ENCODE measurements at regions not wholly inside any gene's neighbourhood (a gene's known extent, or its start where the extent isn't known, plus 50 kb on each side); places are given as distances from the start of the nearest gene placed in this dataset.
"Not testable (repeated sequence)": the region's sequence is repeated elsewhere in the genome, so short reads cannot be mapped to it uniquely, and the experiment has no call there.

DNA sequence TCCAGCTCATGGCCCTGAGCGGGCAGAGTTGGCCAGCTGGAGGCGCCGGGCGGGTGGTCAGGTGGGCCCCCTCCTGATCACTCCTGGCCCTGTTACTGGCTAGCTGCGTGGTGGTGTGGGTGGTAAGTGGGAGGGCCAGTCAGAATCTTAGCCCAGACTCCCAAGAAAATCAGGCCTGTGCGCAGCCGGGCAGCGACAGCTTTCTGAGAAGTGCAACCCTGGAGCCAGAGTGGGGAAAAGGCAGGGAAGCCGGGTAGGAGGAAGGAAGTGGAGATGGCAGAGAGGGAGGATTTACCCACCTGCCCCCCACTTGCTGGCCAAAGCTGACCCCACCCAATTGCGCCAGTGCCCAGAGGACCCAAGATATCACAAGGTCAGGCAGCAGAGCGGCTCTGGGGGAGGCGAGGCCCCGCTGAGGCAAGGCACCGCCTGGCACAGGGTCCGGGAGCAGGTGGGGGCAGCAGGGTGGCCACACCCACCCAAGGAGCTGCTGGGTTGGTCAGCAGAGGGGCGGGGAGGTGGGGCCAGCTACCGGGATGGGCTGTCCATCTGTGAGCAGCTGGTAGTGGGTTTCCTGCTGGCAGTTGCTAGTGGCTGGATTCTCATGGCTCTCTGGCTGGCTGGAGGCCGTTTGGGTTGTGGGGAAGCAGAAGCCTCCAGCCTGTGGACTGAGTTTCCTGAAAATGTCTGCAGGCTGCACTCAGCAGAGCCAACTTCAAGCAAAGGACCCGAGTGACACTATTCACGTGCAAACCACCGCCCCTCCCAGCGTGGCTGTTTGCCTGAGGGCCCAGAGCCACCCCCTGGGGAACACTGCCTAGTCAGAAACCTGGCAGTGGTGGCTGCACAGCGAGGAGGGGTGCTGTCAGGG is 196.4 kb downstream of the IGLL1 start:
- Histone ChIP-seq H3K4me3 (ENCODE audit: low read length in 2 of 2) (no peak overlapping the region), H3K9ac (ENCODE audit: low read length in 2 of 2) (no peak overlapping the region), H3K27me3 (ENCODE audit: control insufficient read depth in 1 of 2, insufficient read depth in 2 of 2, low read length in 2 of 2) (peaks cover 0 to 4% of the 10 kb centered on the region in 2 donors), H3K4me1 (ENCODE audit: control insufficient read depth, insufficient read depth, low read length) (peaks cover 4% of the 10 kb centered on the region), H3K36me3 (ENCODE audit: control insufficient read depth in 2 of 2, insufficient read depth in 2 of 2, low read length in 2 of 2) (no peaks in the 10 kb centered on the region), H3K27ac (ENCODE audit: low read length) (no peak overlapping the region), H3K9me3 (ENCODE audit: control insufficient read depth in 2 of 2, low read length in 2 of 2) (no peaks in the 10 kb centered on the region)

- H3K9ac ChIP-seq (ENCODE audit: low read length in 2 of 2) = no peak overlapping the region
Measured at GRCh38 chr22:23382428-23383218, 197.5 kb downstream of the IGLL1 start.

DNA sequence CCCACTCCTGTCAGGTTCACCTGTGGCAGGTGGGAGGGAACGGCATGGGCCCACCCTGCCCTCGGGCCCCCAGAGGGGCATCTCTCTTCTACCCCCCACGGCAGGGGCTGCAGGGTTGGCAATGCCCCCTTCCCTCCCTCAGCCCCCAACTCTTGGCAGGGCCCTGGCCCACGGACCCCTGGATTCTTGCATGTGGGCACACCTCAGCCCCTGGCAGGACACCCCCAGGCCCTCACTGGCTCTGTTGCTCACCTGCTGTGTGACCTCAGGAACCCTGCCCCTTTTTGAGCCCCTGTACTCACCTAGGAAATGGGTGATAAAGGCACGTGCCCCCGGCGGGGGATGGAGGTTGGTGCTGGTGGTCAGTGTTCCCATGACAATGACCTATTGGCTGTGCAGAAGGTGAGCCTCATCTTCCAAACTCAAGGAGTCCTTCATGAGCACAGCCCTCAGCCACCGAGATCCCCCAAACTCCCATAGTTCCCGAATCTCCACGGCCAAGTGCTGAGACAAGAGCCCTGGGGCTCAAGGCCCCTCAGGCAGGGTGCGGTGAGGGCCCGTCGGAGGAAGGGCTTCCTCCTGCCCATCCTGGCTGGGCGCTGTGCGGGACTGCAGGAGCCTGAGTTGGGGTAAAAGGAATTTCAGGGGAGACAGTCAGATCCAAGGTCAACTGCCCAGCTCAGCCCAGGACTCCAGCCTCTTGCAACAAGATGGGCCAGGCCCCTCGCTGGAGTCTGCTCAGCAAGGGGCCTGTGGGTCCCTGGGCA is 198.2 kb downstream of the IGLL1 start:
- no peaks in the 10 kb centered on the region for H3K9me3 ChIP-seq (ENCODE audit: control insufficient read depth in 2 of 2, low read length in 2 of 2)
- H3K27ac ChIP-seq (ENCODE audit: low read length) = no peak overlapping the region
- H3K36me3 ChIP-seq (ENCODE audit: control insufficient read depth in 2 of 2, insufficient read depth in 2 of 2, low read length in 2 of 2) = no peaks in the 10 kb centered on the region
- H3K4me1 ChIP-seq (ENCODE audit: control insufficient read depth, insufficient read depth, low read length) = peaks cover 4% of the 10 kb centered on the region
- no peak overlapping the region for H3K4me3 ChIP-seq (ENCODE audit: low read length in 2 of 2)
- H3K27me3 ChIP-seq (ENCODE audit: control insufficient read depth in 1 of 2, insufficient read depth in 2 of 2, low read length in 2 of 2) = peaks cover 0 to 4% of the 10 kb centered on the region in 2 donors
- H3K9ac ChIP-seq (ENCODE audit: low read length in 2 of 2) = no peak overlapping the region

More at GRCh38 chr22:23382428-23383218, 197.5 kb downstream of the IGLL1 start:
- H3K4me1 ChIP-seq (ENCODE audit: control insufficient read depth, insufficient read depth, low read length) = peaks cover 4% of the 10 kb centered on the region
- H3K27me3 ChIP-seq (ENCODE audit: control insufficient read depth in 1 of 2, insufficient read depth in 2 of 2, low read length in 2 of 2) = peaks cover 0 to 4% of the 10 kb centered on the region in 2 donors
- no peak overlapping the region for H3K4me3 ChIP-seq (ENCODE audit: low read length in 2 of 2)
- H3K27ac ChIP-seq (ENCODE audit: low read length) = no peak overlapping the region
- no peaks in the 10 kb centered on the region for H3K36me3 ChIP-seq (ENCODE audit: control insufficient read depth in 2 of 2, insufficient read depth in 2 of 2, low read length in 2 of 2)
- no peaks in the 10 kb centered on the region for H3K9me3 ChIP-seq (ENCODE audit: control insufficient read depth in 2 of 2, low read length in 2 of 2)

DNA sequence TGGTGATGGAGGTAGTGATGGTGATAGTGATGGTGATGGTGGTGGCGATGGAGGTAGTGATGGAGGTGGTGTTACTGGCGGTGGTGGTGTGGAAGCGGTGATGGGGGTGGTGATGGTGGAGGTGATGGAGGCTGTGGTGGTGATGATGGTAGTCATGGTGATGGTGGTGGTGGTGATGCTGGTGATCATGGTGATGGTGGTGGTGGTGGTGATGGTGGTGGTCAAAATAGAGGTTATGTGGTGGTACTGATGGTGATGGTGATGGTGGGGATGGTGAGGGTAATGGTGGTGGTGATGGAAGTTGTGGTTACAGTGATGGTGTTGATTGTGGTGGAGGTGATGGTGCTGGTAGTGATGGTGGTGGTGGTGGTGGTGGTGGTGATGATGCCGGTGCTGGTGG is 199.2 kb downstream of the IGLL1 start:
- Histone ChIP-seq H3K27me3 (ENCODE audit: control insufficient read depth in 1 of 2, insufficient read depth in 2 of 2, low read length in 2 of 2) (peaks cover 0 to 4% of the 10 kb centered on the region in 2 donors), H3K9ac (ENCODE audit: low read length in 2 of 2) (no peak overlapping the region), H3K36me3 (ENCODE audit: control insufficient read depth in 2 of 2, insufficient read depth in 2 of 2, low read length in 2 of 2) (no peaks in the 10 kb centered on the region), H3K4me3 (ENCODE audit: low read length in 2 of 2) (no peak overlapping the region), H3K4me1 (ENCODE audit: control insufficient read depth, insufficient read depth, low read length) (peaks cover 2% of the 10 kb centered on the region), H3K9me3 (ENCODE audit: control insufficient read depth in 2 of 2, low read length in 2 of 2) (no peaks in the 10 kb centered on the region), H3K27ac (ENCODE audit: low read length) (no peak overlapping the region)

- Histone ChIP-seq H3K36me3 (ENCODE audit: control insufficient read depth in 2 of 2, insufficient read depth in 2 of 2, low read length in 2 of 2) (no peaks in the 10 kb centered on the region), H3K9me3 (ENCODE audit: control insufficient read depth in 2 of 2, low read length in 2 of 2) (no peaks in the 10 kb centered on the region), H3K4me1 (ENCODE audit: control insufficient read depth, insufficient read depth, low read length) (no peaks in the 10 kb centered on the region), H3K4me3 (ENCODE audit: low read length in 2 of 2) (no peak overlapping the region), H3K27ac (ENCODE audit: low read length) (no peak overlapping the region), H3K9ac (ENCODE audit: low read length in 2 of 2) (no peak overlapping the region), H3K27me3 (ENCODE audit: control insufficient read depth in 1 of 2, insufficient read depth in 2 of 2, low read length in 2 of 2) (peaks cover 0 to 4% of the 10 kb centered on the region in 2 donors)
Measured at GRCh38 chr22:23380230-23380573, 199.9 kb downstream of the IGLL1 start.

GRCh38 chr22:23379540-23380229 is 199.4 kb downstream of the BCR start:
- H3K27me3 ChIP-seq (ENCODE audit: control insufficient read depth in 1 of 2, insufficient read depth in 2 of 2, low read length in 2 of 2); H3K36me3 ChIP-seq (ENCODE audit: control insufficient read depth in 2 of 2, insufficient read depth in 2 of 2, low read length in 2 of 2); H3K9me3 ChIP-seq (ENCODE audit: control insufficient read depth in 2 of 2, low read length in 2 of 2); H3K4me3 ChIP-seq (ENCODE audit: low read length in 2 of 2); H3K9ac ChIP-seq (ENCODE audit: low read length in 2 of 2); H3K27ac ChIP-seq (ENCODE audit: low read length); H3K4me1 ChIP-seq (ENCODE audit: control insufficient read depth, insufficient read depth, low read length): not testable (repeated sequence)

DNA sequence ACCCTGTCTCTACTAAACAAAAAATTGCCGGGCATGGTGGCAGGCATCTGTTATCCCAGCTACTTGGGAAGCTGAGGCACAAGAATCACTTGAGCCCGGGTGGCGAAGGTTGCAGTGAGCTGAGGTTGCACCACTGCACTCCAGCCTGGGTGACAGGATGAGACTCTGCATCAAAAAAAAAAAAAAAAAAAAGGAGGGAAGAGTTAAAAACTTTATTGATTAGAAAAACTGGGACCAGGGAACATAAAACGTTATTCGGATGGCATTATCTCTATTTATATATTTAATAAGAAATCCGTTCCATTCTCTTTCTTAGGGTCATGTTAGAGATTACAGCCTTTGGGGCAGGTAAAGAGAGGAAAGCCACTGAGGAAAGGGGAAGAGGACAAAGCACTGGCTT is 197.5 kb downstream of the BCR start:
- Histone ChIP-seq H3K9ac (ENCODE audit: low read length in 2 of 2) (no peak overlapping the region), H3K27ac (ENCODE audit: low read length) (no peak overlapping the region)

GRCh38 chr22:23376256-23376655 is 195.9 kb downstream of the BCR start:
- Histone ChIP-seq H3K36me3 (ENCODE audit: control insufficient read depth in 2 of 2, insufficient read depth in 2 of 2, low read length in 2 of 2) (no peaks in the 10 kb centered on the region), H3K4me3 (ENCODE audit: low read length in 2 of 2) (no peak overlapping the region), H3K27ac (ENCODE audit: low read length) (no peak overlapping the region), H3K9ac (ENCODE audit: low read length in 2 of 2) (no peak overlapping the region), H3K4me1 (ENCODE audit: control insufficient read depth, insufficient read depth, low read length) (no peaks in the 10 kb centered on the region), H3K27me3 (ENCODE audit: control insufficient read depth in 1 of 2, insufficient read depth in 2 of 2, low read length in 2 of 2) (no peaks in the 10 kb centered on the region), H3K9me3 (ENCODE audit: control insufficient read depth in 2 of 2, low read length in 2 of 2) (no peaks in the 10 kb centered on the region)

More for the DNA sequence above, 197.5 kb downstream of the BCR start:
- Histone ChIP-seq H3K4me1 (ENCODE audit: control insufficient read depth, insufficient read depth, low read length) (no peaks in the 10 kb centered on the region), H3K27me3 (ENCODE audit: control insufficient read depth in 1 of 2, insufficient read depth in 2 of 2, low read length in 2 of 2) (no peaks in the 10 kb centered on the region), H3K4me3 (ENCODE audit: low read length in 2 of 2) (no peak overlapping the region), H3K36me3 (ENCODE audit: control insufficient read depth in 2 of 2, insufficient read depth in 2 of 2, low read length in 2 of 2) (no peaks in the 10 kb centered on the region), H3K9me3 (ENCODE audit: control insufficient read depth in 2 of 2, low read length in 2 of 2) (no peaks in the 10 kb centered on the region)

- H3K27me3 ChIP-seq (ENCODE audit: control insufficient read depth in 1 of 2, insufficient read depth in 2 of 2, low read length in 2 of 2) = no peaks in the 10 kb centered on the region
Measured at GRCh38 chr22:23375031-23375827, 194.9 kb downstream of the BCR start.

More at GRCh38 chr22:23375031-23375827, 194.9 kb downstream of the BCR start:
- H3K36me3 ChIP-seq (ENCODE audit: control insufficient read depth in 2 of 2, insufficient read depth in 2 of 2, low read length in 2 of 2) = no peaks in the 10 kb centered on the region
- no peak overlapping the region for H3K4me3 ChIP-seq (ENCODE audit: low read length in 2 of 2)
- H3K9me3 ChIP-seq (ENCODE audit: control insufficient read depth in 2 of 2, low read length in 2 of 2) = no peaks in the 10 kb centered on the region
- no peak overlapping the region for H3K9ac ChIP-seq (ENCODE audit: low read length in 2 of 2)
- no peaks in the 10 kb centered on the region for H3K4me1 ChIP-seq (ENCODE audit: control insufficient read depth, insufficient read depth, low read length)
- H3K27ac ChIP-seq (ENCODE audit: low read length) = no peak overlapping the region
